ENCODE measurements at regions not wholly inside any gene's neighbourhood (a gene's known extent, or its start where the extent isn't known, plus 50 kb on each side); places are given as distances from the start of the nearest gene placed in this dataset.
"Not testable (repeated sequence)": the region's sequence is repeated elsewhere in the genome, so short reads cannot be mapped to it uniquely, and the experiment has no call there.

GRCh38 chr4:187128222-187128621, 404.6 kb upstream of the FAT1 start:
- H3K27ac Mint-ChIP-seq, result no peak overlapping the region
- Histone ChIP-seq H3K27ac (ENCODE audit: low read depth in 1 of 2, low read length in 2 of 2) (no peak overlapping the region), H3K9me3 (ENCODE audit: control insufficient read depth in 1 of 2, insufficient read depth in 1 of 2, low read length in 2 of 2) (peaks cover 4 to 18% of the 10 kb centered on the region in 2 experiments), H3K4me1 (ENCODE audit: insufficient read depth, low read length) (no peaks in the 10 kb centered on the region), H3K36me3 (ENCODE audit: insufficient read depth, low read length) (no peaks in the 10 kb centered on the region), H3K4me3 (ENCODE audit: low read length) (no peak overlapping the region), H3K27me3 (ENCODE audit: control insufficient read depth in 1 of 2, insufficient read depth in 2 of 2, low read length in 2 of 2) (no peaks in the 10 kb centered on the region)
- peaks cover 11% of the 10 kb centered on the region for H3K9me3 Mint-ChIP-seq
- ChIA-PET CTCF (no interaction called here), POLR2A (no interaction called here)
- TF ChIP-seq CTCF (IDR thresholded peaks at IDR 0.05), result no peak
- DNase-seq (no peak), ATAC-seq (ENCODE audit: poor library complexity) (no peak)
- intact Hi-C loops (cut with DNase I, micrococcal nuclease), result no loop called here
- no peaks in the 10 kb centered on the region for H3K27me3 Mint-ChIP-seq
- H3K36me3 Mint-ChIP-seq (ENCODE audit: low read depth), result no peaks in the 10 kb centered on the region
- no peak overlapping the region for H3K4me3 Mint-ChIP-seq
- no peaks in the 10 kb centered on the region for H3K4me1 Mint-ChIP-seq (ENCODE audit: low read depth)

DNA sequence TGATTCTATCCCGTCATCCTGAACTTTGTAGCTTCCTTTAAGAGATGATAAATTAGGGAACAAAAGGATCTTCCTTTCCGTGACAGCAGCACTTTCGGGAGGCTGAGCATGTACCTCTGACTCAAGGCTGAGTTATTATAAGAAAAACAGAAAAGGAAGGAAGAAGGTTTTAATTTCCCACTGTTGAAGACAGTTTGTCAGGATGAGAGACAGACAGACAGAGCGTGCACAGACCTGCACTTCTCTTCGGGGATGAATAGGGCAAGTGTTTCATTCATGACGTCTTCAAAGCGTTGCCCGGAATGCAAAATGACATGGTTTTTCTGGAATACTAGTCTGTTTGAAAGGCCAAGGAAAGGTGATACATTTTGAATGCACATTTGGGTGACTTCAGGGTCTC, 405.3 kb upstream of the FAT1 start:
- H3K36me3 Mint-ChIP-seq (ENCODE audit: low read depth), result no peaks in the 10 kb centered on the region
- no peak for ATAC-seq (ENCODE audit: poor library complexity)
- H3K27me3 Mint-ChIP-seq, result no peaks in the 10 kb centered on the region
- no peak overlapping the region for H3K4me3 Mint-ChIP-seq
- no peak for DNase-seq
- ChIA-PET CTCF (no interaction called here), POLR2A (no interaction called here)
- Histone ChIP-seq H3K9me3 (ENCODE audit: control insufficient read depth in 1 of 2, insufficient read depth in 1 of 2, low read length in 2 of 2) (peaks cover 4 to 20% of the 10 kb centered on the region in 2 experiments), H3K27ac (ENCODE audit: low read depth in 1 of 2, low read length in 2 of 2) (no peak overlapping the region), H3K4me1 (ENCODE audit: insufficient read depth, low read length) (no peaks in the 10 kb centered on the region), H3K36me3 (ENCODE audit: insufficient read depth, low read length) (no peaks in the 10 kb centered on the region), H3K4me3 (ENCODE audit: low read length) (no peak overlapping the region), H3K27me3 (ENCODE audit: control insufficient read depth in 1 of 2, insufficient read depth in 2 of 2, low read length in 2 of 2) (no peaks in the 10 kb centered on the region)
- no peak overlapping the region for H3K27ac Mint-ChIP-seq
- H3K4me1 Mint-ChIP-seq (ENCODE audit: low read depth), result no peaks in the 10 kb centered on the region
- intact Hi-C loops (cut with DNase I, micrococcal nuclease), result no loop called here
- no peak for TF ChIP-seq CTCF (IDR thresholded peaks at IDR 0.05)
- peaks cover 11% of the 10 kb centered on the region for H3K9me3 Mint-ChIP-seq

DNA sequence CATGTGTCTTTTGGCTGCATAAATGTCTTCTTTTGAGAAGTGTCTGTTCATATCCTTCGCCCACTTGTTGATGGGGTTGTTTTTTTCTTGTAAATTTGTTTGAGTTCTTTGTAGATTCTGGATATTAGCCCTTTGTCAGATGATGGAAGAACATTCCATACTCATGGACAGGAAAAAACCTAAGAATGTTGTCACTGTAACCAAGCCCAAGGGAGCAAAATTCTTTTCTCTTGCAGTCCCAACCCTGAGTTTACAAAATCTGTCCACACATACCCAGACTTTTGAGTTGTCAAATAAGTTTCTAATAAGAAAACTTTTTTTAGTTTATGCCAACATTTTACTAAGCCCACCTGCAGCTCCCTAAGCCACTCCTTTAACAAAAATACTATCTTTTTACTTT, 408.2 kb upstream of the FAT1 start:
- H3K4me3 Mint-ChIP-seq; H3K4me3 ChIP-seq (ENCODE audit: low read length); H3K4me1 ChIP-seq (ENCODE audit: insufficient read depth, low read length); intact Hi-C loops (cut with DNase I, micrococcal nuclease); H3K27me3 ChIP-seq (ENCODE audit: control insufficient read depth in 1 of 2, insufficient read depth in 2 of 2, low read length in 2 of 2); H3K9me3 Mint-ChIP-seq; POLR2A ChIA-PET; H3K36me3 ChIP-seq (ENCODE audit: insufficient read depth, low read length); CTCF ChIA-PET; H3K36me3 Mint-ChIP-seq (ENCODE audit: low read depth); ATAC-seq (ENCODE audit: poor library complexity); H3K27me3 Mint-ChIP-seq; H3K27ac Mint-ChIP-seq; H3K27ac ChIP-seq (ENCODE audit: low read depth in 1 of 2, low read length in 2 of 2); H3K4me1 Mint-ChIP-seq (ENCODE audit: low read depth); DNase-seq: not testable (repeated sequence)
- peaks cover 4 to 10% of the 10 kb centered on the region in 2 experiments for H3K9me3 ChIP-seq (ENCODE audit: control insufficient read depth in 1 of 2, insufficient read depth in 1 of 2, low read length in 2 of 2)

- no peaks in the 10 kb centered on the region for H3K36me3 Mint-ChIP-seq (ENCODE audit: low read depth)
These were observed 412.2 kb upstream of the FAT1 start for GRCh38 chr4:187135878-187136277.

More at GRCh38 chr4:187135878-187136277, 412.2 kb upstream of the FAT1 start:
- Histone ChIP-seq H3K36me3 (ENCODE audit: insufficient read depth, low read length) (no peaks in the 10 kb centered on the region), H3K27me3 (ENCODE audit: control insufficient read depth in 1 of 2, insufficient read depth in 2 of 2, low read length in 2 of 2) (no peaks in the 10 kb centered on the region), H3K4me1 (ENCODE audit: insufficient read depth, low read length) (no peaks in the 10 kb centered on the region), H3K9me3 (ENCODE audit: control insufficient read depth in 1 of 2, insufficient read depth in 1 of 2, low read length in 2 of 2) (peaks cover 0 to 7% of the 10 kb centered on the region in 2 experiments), H3K27ac (ENCODE audit: low read depth in 1 of 2, low read length in 2 of 2) (no peak overlapping the region), H3K4me3 (ENCODE audit: low read length) (no peak overlapping the region)
- H3K4me3 Mint-ChIP-seq, result no peak overlapping the region
- DNase-seq, result no peak
- no peak overlapping the region for H3K27ac Mint-ChIP-seq
- H3K27me3 Mint-ChIP-seq, result no peaks in the 10 kb centered on the region
- H3K9me3 Mint-ChIP-seq, result peaks cover 9% of the 10 kb centered on the region
- POLR2A ChIA-PET, result no interaction called here
- no peaks in the 10 kb centered on the region for H3K4me1 Mint-ChIP-seq (ENCODE audit: low read depth)
- no peak for ATAC-seq (ENCODE audit: poor library complexity)
- intact Hi-C loops (cut with DNase I, micrococcal nuclease), result no loop called here
- no peak for TF ChIP-seq CTCF (IDR thresholded peaks at IDR 0.05)
- CTCF ChIA-PET, result no interaction called here
